Adipocyte (in vitro differentiated cells): ENCODE measurements at regions not wholly inside any gene's neighbourhood (a gene's known extent, or its start where the extent isn't known, plus 50 kb on each side); places are given as distances from the start of the nearest gene placed in this dataset.
"Not testable (repeated sequence)": the region's sequence is repeated elsewhere in the genome, so short reads cannot be mapped to it uniquely, and the experiment has no call there.

Source experiments
- DNase-seq: peaks from one replicate; pipeline ENCODE4 v3.0.0-alpha.2; 2015; ENCODE audit warnings: low read depth
- H3K27me3 ChIP-seq: replicated peaks from 2 replicates; pipeline ENCODE4 v1.7.0; 2013; ENCODE audit warnings: mild to moderate bottlenecking, low read length, moderate library complexity; ENCODE audit not compliant: control insufficient read depth, insufficient read depth
- H3K36me3 ChIP-seq: 2 replicates; pipeline ENCODE4 v1.7.0; 2013; ENCODE audit warnings: low read length, mild to moderate bottlenecking, moderate library complexity; ENCODE audit not compliant: control insufficient read depth, insufficient read depth, severe bottlenecking
- H3K4me1 ChIP-seq: 2 replicates; pipeline ENCODE4 v1.7.0; 2013; ENCODE audit warnings: mild to moderate bottlenecking, low read length, moderate library complexity; ENCODE audit not compliant: control insufficient read depth, insufficient read depth
- H3K4me3 ChIP-seq: 2 replicates; pipeline ENCODE4 v1.7.0; 2013; ENCODE audit warnings: mild to moderate bottlenecking, low read length, moderate library complexity
- H3K9ac ChIP-seq: 2 replicates; pipeline ENCODE4 v1.7.0; 2013; ENCODE audit warnings: mild to moderate bottlenecking, low read length, moderate library complexity
- H3K9me3 ChIP-seq: 2 replicates; pipeline ENCODE4 v1.7.0; 2013; ENCODE audit warnings: mild to moderate bottlenecking, low read length, moderate library complexity; ENCODE audit not compliant: control insufficient read depth

DNA sequence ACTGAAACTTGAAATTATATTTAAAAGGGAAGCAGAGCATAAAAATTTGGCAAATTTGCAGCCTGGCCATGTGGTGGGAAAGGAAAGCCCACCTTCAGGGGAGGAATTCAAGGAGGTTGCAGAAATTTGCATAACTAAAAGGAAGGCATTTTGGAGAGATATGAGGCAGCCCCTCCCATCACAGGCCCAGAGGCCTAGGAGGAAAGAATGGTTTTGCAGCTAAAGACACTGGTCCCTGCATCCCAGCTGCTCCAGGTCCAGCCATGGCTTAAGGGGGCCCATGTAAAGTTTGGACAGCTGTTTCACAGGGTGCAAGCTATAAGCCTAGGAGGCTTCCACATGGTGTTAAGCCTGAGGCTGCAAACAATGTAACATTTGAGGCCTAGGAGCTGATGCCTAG is 212.5 kb downstream of the NNT start:
- H3K36me3 ChIP-seq: no peaks in the 10 kb centered on the region
- peak overlapping the region; percentile 0 for H3K4me3 ChIP-seq

GRCh38 chr5:43804723-43805122 is 201.7 kb downstream of the NNT start:
- DNase-seq: no peak
- no peaks in the 10 kb centered on the region for H3K36me3 ChIP-seq
- no peak overlapping the region for H3K9ac ChIP-seq
- H3K9me3 ChIP-seq: no peaks in the 10 kb centered on the region
- no peak overlapping the region for H3K4me3 ChIP-seq
- no peaks in the 10 kb centered on the region for H3K27me3 ChIP-seq
- peaks cover 9% of the 10 kb centered on the region for H3K4me1 ChIP-seq

More for the DNA sequence above, 212.5 kb downstream of the NNT start:
- Histone ChIP-seq H3K9me3 (peaks cover 20% of the 10 kb centered on the region), H3K9ac (no peak overlapping the region), H3K27me3 (no peaks in the 10 kb centered on the region), H3K4me1 (no peaks in the 10 kb centered on the region)
- DNase-seq: no peak

- Histone ChIP-seq H3K9ac (no peak overlapping the region), H3K36me3 (no peaks in the 10 kb centered on the region), H3K4me1 (peaks cover 9% of the 10 kb centered on the region), H3K9me3 (no peaks in the 10 kb centered on the region), H3K4me3 (no peak overlapping the region), H3K27me3 (no peaks in the 10 kb centered on the region)
- DNase-seq: no peak
Measured at GRCh38 chr5:43804041-43804440, 201.1 kb downstream of the NNT start.

- H3K36me3 ChIP-seq: no peaks in the 10 kb centered on the region
- no peaks in the 10 kb centered on the region for H3K9me3 ChIP-seq
- peaks cover 12% of the 10 kb centered on the region for H3K4me1 ChIP-seq
- H3K27me3 ChIP-seq: no peaks in the 10 kb centered on the region
- H3K9ac ChIP-seq: no peak overlapping the region
- no peak overlapping the region for H3K4me3 ChIP-seq
- no peak for DNase-seq
Measured at GRCh38 chr5:43802651-43803050, 199.7 kb downstream of the NNT start.

DNA sequence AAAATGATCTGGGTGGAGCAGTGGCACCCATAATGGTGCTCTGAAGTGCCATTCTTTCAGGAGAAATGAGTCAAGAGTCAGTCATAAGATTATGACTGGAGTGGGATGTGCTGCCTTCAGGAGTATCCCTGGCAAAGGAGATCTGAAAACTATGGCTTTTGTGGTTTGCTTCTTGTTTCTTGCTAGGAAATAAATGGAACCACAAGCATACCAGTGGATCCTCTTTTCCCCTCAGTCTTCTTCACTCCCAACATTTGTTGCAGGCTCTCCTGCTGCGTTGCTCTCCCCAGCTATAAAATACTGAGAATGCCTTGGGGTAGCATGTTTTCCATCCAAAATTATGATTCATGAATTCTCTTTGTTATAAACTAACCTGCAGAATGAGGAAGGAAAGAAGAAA is 199.1 kb downstream of the NNT start:
- no peaks in the 10 kb centered on the region for H3K36me3 ChIP-seq
- DNase-seq: peak; percentile 8
- H3K9me3 ChIP-seq: no peaks in the 10 kb centered on the region
- H3K4me1 ChIP-seq: peaks cover 12% of the 10 kb centered on the region
- no peak overlapping the region for H3K9ac ChIP-seq
- no peaks in the 10 kb centered on the region for H3K27me3 ChIP-seq
- H3K4me3 ChIP-seq: no peak overlapping the region

GRCh38 chr5:43798740-43799139 is 195.8 kb downstream of the NNT start:
- Histone ChIP-seq H3K4me1 (peaks cover 12% of the 10 kb centered on the region), H3K9me3 (no peaks in the 10 kb centered on the region), H3K27me3 (no peaks in the 10 kb centered on the region), H3K36me3 (no peaks in the 10 kb centered on the region), H3K4me3 (no peak overlapping the region), H3K9ac (no peak overlapping the region)
- no peak for DNase-seq

DNA sequence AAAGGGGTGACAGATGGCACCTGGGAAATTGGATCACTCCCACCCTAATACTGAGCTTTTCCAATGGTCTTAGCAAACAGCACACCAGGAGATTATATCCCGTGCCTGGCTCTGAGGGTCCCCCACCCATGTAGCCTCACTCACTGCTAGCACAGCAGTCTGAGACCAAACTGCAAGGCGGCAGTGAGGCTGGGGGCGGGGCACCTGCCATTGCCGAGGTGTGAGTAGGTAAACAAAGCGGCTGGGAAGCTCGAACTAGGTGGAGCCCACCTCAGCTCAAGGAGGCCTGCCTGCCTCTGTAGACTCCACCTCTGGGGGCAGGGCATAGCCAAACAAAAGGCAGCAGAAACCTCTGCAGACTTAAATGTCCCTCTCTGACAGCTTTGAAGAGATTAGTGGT is 188.9 kb downstream of the NNT start:
- H3K4me1 ChIP-seq, H3K27me3 ChIP-seq, H3K9me3 ChIP-seq, H3K4me3 ChIP-seq, DNase-seq, H3K36me3 ChIP-seq, H3K9ac ChIP-seq: not testable (repeated sequence)

- peaks cover 8% of the 10 kb centered on the region for H3K4me1 ChIP-seq
- no peaks in the 10 kb centered on the region for H3K27me3 ChIP-seq
- no peak overlapping the region for H3K9ac ChIP-seq
- no peaks in the 10 kb centered on the region for H3K36me3 ChIP-seq
- no peak for DNase-seq
- H3K4me3 ChIP-seq: no peak overlapping the region
- peaks cover 8% of the 10 kb centered on the region for H3K9me3 ChIP-seq
Measured at GRCh38 chr5:43785198-43785597, 182.2 kb downstream of the NNT start.

- H3K4me1 ChIP-seq: peaks cover 8% of the 10 kb centered on the region
- no peaks in the 10 kb centered on the region for H3K9me3 ChIP-seq
- no peaks in the 10 kb centered on the region for H3K27me3 ChIP-seq
- no peak overlapping the region for H3K9ac ChIP-seq
- no peak overlapping the region for H3K4me3 ChIP-seq
- peak; percentile 56 for DNase-seq
- H3K36me3 ChIP-seq: no peaks in the 10 kb centered on the region
Measured at GRCh38 chr5:43780586-43780985, 177.6 kb downstream of the NNT start.

DNA sequence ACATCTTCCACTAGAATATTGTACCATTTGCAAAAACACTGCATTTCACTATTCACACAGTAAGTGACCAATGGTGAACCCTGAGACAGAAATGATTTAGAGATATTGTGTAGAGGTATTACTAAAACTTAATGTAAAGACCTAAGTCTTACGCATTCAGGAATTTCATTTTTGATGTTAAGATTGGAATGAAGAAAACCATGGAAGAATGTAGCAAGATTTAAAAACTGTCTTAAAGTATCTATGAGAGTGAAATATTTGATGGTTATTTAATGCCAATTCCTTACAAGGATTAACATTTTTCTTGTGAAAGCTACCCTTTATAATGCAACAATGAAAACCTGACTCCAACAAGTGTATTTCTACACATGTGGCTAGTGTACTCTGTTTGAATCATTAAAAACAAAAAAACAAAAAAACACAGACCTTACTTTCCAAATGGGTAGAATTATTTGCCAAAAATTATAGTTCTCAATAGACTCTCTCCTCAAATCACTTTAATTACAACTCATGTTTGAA is 172.0 kb downstream of the NNT start:
- Histone ChIP-seq H3K4me3 (no peak overlapping the region), H3K4me1 (peaks cover 25% of the 10 kb centered on the region), H3K9me3 (no peaks in the 10 kb centered on the region), H3K9ac (no peak overlapping the region), H3K36me3 (no peaks in the 10 kb centered on the region), H3K27me3 (no peaks in the 10 kb centered on the region)
- DNase-seq: no peak

- peak; percentile 83 for DNase-seq
- no peak overlapping the region for H3K4me3 ChIP-seq
- H3K9ac ChIP-seq: no peak overlapping the region
- no peaks in the 10 kb centered on the region for H3K27me3 ChIP-seq
- peaks cover 34% of the 10 kb centered on the region for H3K4me1 ChIP-seq
- no peaks in the 10 kb centered on the region for H3K9me3 ChIP-seq
- H3K36me3 ChIP-seq: no peaks in the 10 kb centered on the region
Measured at GRCh38 chr5:43773478-43773844, 170.5 kb downstream of the NNT start.

- H3K36me3 ChIP-seq: no peaks in the 10 kb centered on the region
- peak overlapping the region; percentile 35 for H3K4me3 ChIP-seq
- H3K4me1 ChIP-seq: peaks cover 34% of the 10 kb centered on the region
- H3K9ac ChIP-seq: no peak overlapping the region
- peak; percentile 72 for DNase-seq
- H3K9me3 ChIP-seq: no peaks in the 10 kb centered on the region
- no peaks in the 10 kb centered on the region for H3K27me3 ChIP-seq
Measured at GRCh38 chr5:43772764-43773477, 169.9 kb downstream of the NNT start.
